H1 (cell line): ENCODE measurements at regions not wholly inside any gene's neighbourhood (a gene's known extent, or its start where the extent isn't known, plus 50 kb on each side); places are given as distances from the start of the nearest gene placed in this dataset.
A peak's percentile ranks its signal among the peaks of the same experiment; 100 is the strongest.

Experiments used
- CTCF ChIA-PET: fragments of 300-600 bp; sonication (Branson Sonifier 250); formaldehyde crosslinking; loops from one replicate; lab custom pipeline; 2021; ENCODE audit not compliant: partially characterized antibody; lab: Charles Lee
- POLR2A ChIA-PET: fragments of 300-600 bp; sonication (Branson Sonifier 250); formaldehyde crosslinking; loops from one replicate; lab custom pipeline; 2021; ENCODE audit warnings: inconsistent platforms; ENCODE audit not compliant: partially characterized antibody; lab: Charles Lee
- DNase-seq, 2 experiments: peaks; one replicate each; pipeline versions ENCODE4 v3.0.0 to v3.0.0-alpha.2; 2010 to 2022; ENCODE audit warnings: low spot score in 2 of 2, low read depth in 1 of 2, mixed read lengths in 1 of 2
- FAIRE-seq: peaks from 2 replicates; lab custom pipeline; 2011; peaks lifted over from hg19 to GRCh38; lab: Jason Lieb, UNC
- H2AFZ ChIP-seq: 2 replicates; pipeline ENCODE4 v1.8.1; 2012; ENCODE audit warnings: low read length, inconsistent platforms
- H2AK5ac ChIP-seq: 2 replicates; pipeline ENCODE4 v1.6.1; 2013; ENCODE audit warnings: low read depth, low read length
- H2BK120ac ChIP-seq: replicated peaks from 2 replicates; pipeline ENCODE3; 2013; ENCODE audit warnings: low read depth, low read length, inconsistent platforms
- H2BK12ac ChIP-seq: 2 replicates; pipeline ENCODE4 v1.6.1; 2013; ENCODE audit warnings: low read depth, low read length
- H2BK15ac ChIP-seq: 2 replicates; pipeline ENCODE4 v1.6.1; 2013; ENCODE audit warnings: low read length
- H2BK20ac ChIP-seq: 2 replicates; pipeline ENCODE4 v1.6.1; 2013; ENCODE audit warnings: low read length
- H2BK5ac ChIP-seq: 2 replicates; pipeline ENCODE4 v1.6.1; 2013; ENCODE audit warnings: low read depth, low read length
- H3K14ac ChIP-seq: 2 replicates; pipeline ENCODE4 v1.6.1; 2013; ENCODE audit warnings: inconsistent platforms; ENCODE audit not compliant: insufficient read length
- H3K18ac ChIP-seq: 2 replicates; pipeline ENCODE4 v1.6.1; 2013; ENCODE audit warnings: low read length; ENCODE audit errors: extremely low read depth
- H3K23ac ChIP-seq: 2 replicates; pipeline ENCODE4 v1.6.1; 2013; ENCODE audit warnings: inconsistent platforms; ENCODE audit not compliant: insufficient read length
- H3K23me2 ChIP-seq: 2 replicates; pipeline ENCODE4 v1.6.1; 2013; ENCODE audit warnings: low read depth, low read length
- H3K27ac ChIP-seq: 2 replicates; pipeline ENCODE4 v1.6.1; 2011; ENCODE audit warnings: low read depth, low read length, inconsistent platforms
- H3K27me3 ChIP-seq, 4 experiments: replicated peaks in 1 of 4; 1 replicate in 1 of 4; 2 replicates in 3 of 4; pipeline versions ENCODE4 v1.6.1 to v1.8.1; 2011 to 2013; ENCODE audit warnings: low read length in 3 of 4, mild to moderate bottlenecking in 3 of 4, inconsistent platforms in 2 of 4, mixed read lengths in 2 of 4, moderate library complexity in 1 of 4; ENCODE audit not compliant: control insufficient read depth in 3 of 4, insufficient read depth in 3 of 4; ENCODE audit errors: extremely low read depth in 1 of 4
- H3K36me3 ChIP-seq, 4 experiments: 2 replicates each; pipeline versions ENCODE4 v1.6.1 to v1.8.1; 2011 to 2013; ENCODE audit warnings: mild to moderate bottlenecking in 4 of 4, low read length in 3 of 4, moderate library complexity in 2 of 4, control low read depth in 1 of 4, inconsistent platforms in 1 of 4; ENCODE audit not compliant: insufficient read depth in 4 of 4, control insufficient read depth in 2 of 4
- H3K4ac ChIP-seq: replicated peaks from 2 replicates; pipeline ENCODE3; 2013; ENCODE audit warnings: low read length, low read depth, mixed read lengths, inconsistent platforms; ENCODE audit not compliant: insufficient read length
- H3K4me1 ChIP-seq, 4 experiments: replicated peaks in 1 of 4; 1 replicate in 1 of 4; 2 replicates in 3 of 4; pipeline versions ENCODE4 v1.6.1 to v1.8.1; 2011 to 2013; ENCODE audit warnings: low read length in 3 of 4, inconsistent platforms in 2 of 4, mixed read lengths in 1 of 4; ENCODE audit not compliant: insufficient read depth in 4 of 4, control insufficient read depth in 3 of 4
- H3K4me2 ChIP-seq, 2 experiments: 2 replicates each; pipeline versions ENCODE4 v1.6.1 to v1.8.1; 2011 to 2013; ENCODE audit warnings: low read depth in 2 of 2, low read length in 2 of 2, control low read depth in 1 of 2, inconsistent platforms in 1 of 2, mild to moderate bottlenecking in 1 of 2; ENCODE audit not compliant: insufficient read depth in 1 of 2
- H3K4me3 ChIP-seq, 4 experiments: fragments of 200-600, 300-600 bp in 1 of 4; sonication (generic), shearing (Covaris generic), sonication (Bioruptor Twin) in 1 of 4; 2 replicates each; pipeline versions ENCODE4 v1.5.1 to v1.8.1; 2011 to 2016; ENCODE audit warnings: low read length in 4 of 4, low read depth in 3 of 4, control low read depth in 2 of 4, inconsistent platforms in 2 of 4, mild to moderate bottlenecking in 2 of 4, mixed read lengths in 1 of 4, moderate library complexity in 1 of 4; ENCODE audit not compliant: insufficient read depth in 2 of 4; ENCODE audit errors: extremely low read depth in 1 of 4
- H3K56ac ChIP-seq: replicated peaks from 2 replicates; pipeline ENCODE3; 2013; ENCODE audit warnings: low read depth, mild to moderate bottlenecking, mixed read lengths, low read length, inconsistent platforms; ENCODE audit not compliant: insufficient read length
- H3K79me1 ChIP-seq: 2 replicates; pipeline ENCODE4 v1.6.1; 2013; ENCODE audit warnings: low read depth, low read length, control low read depth
- H3K79me2 ChIP-seq, 2 experiments: 2 replicates each; pipeline versions ENCODE4 v1.6.1 to v1.8.1; 2012 to 2013; ENCODE audit warnings: low read length in 2 of 2, mild to moderate bottlenecking in 2 of 2, inconsistent platforms in 1 of 2; ENCODE audit not compliant: insufficient read depth in 2 of 2, control insufficient read depth in 1 of 2
- H3K9ac ChIP-seq, 4 experiments: replicated peaks in 1 of 4; 1 replicate in 1 of 4; 2 replicates in 3 of 4; pipeline versions ENCODE4 v1.6.1 to v1.8.1; 2011 to 2013; ENCODE audit warnings: low read depth in 3 of 4, low read length in 3 of 4, control low read depth in 2 of 4, mild to moderate bottlenecking in 2 of 4, moderate library complexity in 2 of 4, inconsistent platforms in 1 of 4; ENCODE audit errors: extremely low read depth in 1 of 4
- H3K9me3 ChIP-seq, 2 experiments: 2 replicates each; pipeline versions ENCODE4 v1.6.1 to v1.8.1; 2012 to 2013; ENCODE audit warnings: mild to moderate bottlenecking in 2 of 2, moderate library complexity in 2 of 2, control low read depth in 1 of 2, inconsistent platforms in 1 of 2, low read depth in 1 of 2, low read length in 1 of 2, mixed read lengths in 1 of 2; ENCODE audit not compliant: insufficient read depth in 2 of 2
- H4K20me1 ChIP-seq, 2 experiments: replicated peaks in 1 of 2; 2 replicates each; pipeline versions ENCODE3 to v1.8.1; 2011 to 2013; ENCODE audit warnings: inconsistent platforms in 2 of 2, low read length in 2 of 2, mild to moderate bottlenecking in 1 of 2; ENCODE audit not compliant: insufficient read depth in 2 of 2, control insufficient read depth in 1 of 2
- H4K5ac ChIP-seq: 2 replicates; pipeline ENCODE4 v1.6.1; 2013; ENCODE audit warnings: low read length, low read depth, mixed read lengths, inconsistent platforms; ENCODE audit not compliant: insufficient read length
- H4K8ac ChIP-seq: 2 replicates; pipeline ENCODE4 v1.8.0; 2013; ENCODE audit warnings: mild to moderate bottlenecking, moderate library complexity, low read length, inconsistent platforms; ENCODE audit not compliant: insufficient read depth; ENCODE audit errors: extremely low read depth
- H4K91ac ChIP-seq: replicated peaks from 2 replicates; pipeline ENCODE3; 2013; ENCODE audit warnings: low read length, mixed read lengths, inconsistent platforms; ENCODE audit not compliant: insufficient read length
- CEBPB ChIP-seq: IDR thresholded peaks from 2 replicates; pipeline ENCODE4 v1.6.1; 2012; ENCODE audit warnings: low read depth, low read length
- CREB1 ChIP-seq: IDR thresholded peaks from 2 replicates; pipeline ENCODE4 v1.6.1; 2012; ENCODE audit warnings: inconsistent platforms
- CTCF ChIP-seq, 3 experiments: IDR thresholded peaks; 1 replicate in 2 of 3; 2 replicates in 1 of 3; pipeline versions ENCODE4 v1.5.1 to v1.6.1; 2011; ENCODE audit warnings: low read length in 3 of 3, mild to moderate bottlenecking in 3 of 3, inconsistent platforms in 2 of 3, low read depth in 1 of 3, moderate library complexity in 1 of 3; ENCODE audit not compliant: insufficient read depth in 1 of 3; ENCODE audit errors: control extremely low read depth in 1 of 3
- EGR1 ChIP-seq: IDR thresholded peaks from 2 replicates; pipeline ENCODE4 v1.6.1; 2011; ENCODE audit warnings: low read depth, low read length, borderline replicate concordance
- JUND ChIP-seq: IDR thresholded peaks from 2 replicates; pipeline ENCODE4 v1.6.1; 2011; ENCODE audit warnings: mild to moderate bottlenecking, improper control_type of control experiment, low read length
- SIX5 ChIP-seq: IDR thresholded peaks from 2 replicates; pipeline ENCODE4 v1.6.1; 2011; ENCODE audit warnings: mild to moderate bottlenecking, low read depth, low read length
- TBP ChIP-seq: IDR thresholded peaks from 2 replicates; pipeline ENCODE4 v1.6.1; 2011; ENCODE audit warnings: low read depth, low read length, improper control_type of control experiment
- USF2 ChIP-seq: IDR thresholded peaks from 2 replicates; pipeline ENCODE4 v1.6.1; 2011; ENCODE audit warnings: low read length, improper control_type of control experiment
- WGBS, 2 experiments: shearing (Covaris generic) in 1 of 2; methylation state at CpG; one replicate each; pipeline versions ENCODE4 v1.1.6 to v1.1.7; 2013 to 2015; ENCODE audit warnings: low lambda C conversion rate in 2 of 2, mixed read lengths in 2 of 2, inconsistent platforms in 1 of 2, low coverage in 1 of 2, missing lambda C conversion rate in 1 of 2; ENCODE audit not compliant: insufficient replicate concordance in 2 of 2, insufficient coverage in 1 of 2, insufficient read length in 1 of 2; ENCODE audit errors: extremely low coverage in 1 of 2, missing lambda C conversion rate in 1 of 2; 5-methylcytosine and 5-hydroxymethylcytosine counted together

DNA sequence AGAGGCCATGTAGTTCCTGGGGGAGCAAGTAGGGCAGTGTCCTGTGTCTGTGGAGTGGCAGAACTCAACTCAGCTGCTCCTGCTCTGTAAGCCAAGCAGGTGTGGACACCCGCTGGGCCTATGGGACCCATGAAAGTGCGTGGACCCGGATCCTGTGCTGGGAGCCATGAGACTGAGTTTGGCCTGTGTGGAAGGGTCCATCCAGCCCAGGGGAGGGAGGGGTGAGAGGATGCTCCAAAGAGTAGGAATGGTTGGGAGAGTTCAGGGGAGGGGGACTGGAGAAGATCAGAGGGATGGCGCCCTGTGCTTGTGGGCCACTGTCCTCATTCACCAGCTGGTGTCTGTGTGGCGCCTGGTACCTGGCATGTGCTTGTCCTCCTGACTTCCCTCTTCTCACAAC lies 226.4 kb upstream of the HS6ST1 start:
- no peak for FAIRE-seq
- CTCF ChIA-PET: no interaction called here
- TF ChIP-seq JUND (no peak), CEBPB (no peak), SIX5 (no peak), CREB1 (no peak), EGR1 (no peak), USF2 (no peak), CTCF (IDR thresholded peaks at IDR 0.05; ENCODE audit: control extremely low read depth in 1 of 3, insufficient read depth in 1 of 3, low read depth in 1 of 3, low read length in 3 of 3) (no peak), TBP (no peak)

More for the DNA sequence above, 226.4 kb upstream of the HS6ST1 start:
- no peak overlapping the region for H4K8ac ChIP-seq
- no peaks in the 10 kb centered on the region for H3K9me3 ChIP-seq
- no peak overlapping the region for H3K27ac ChIP-seq
- DNase-seq: no peak
- no peak overlapping the region for H3K4me2 ChIP-seq
- no peak overlapping the region for H3K4ac ChIP-seq
- H3K4me1 ChIP-seq: peaks cover 0 to 11% (median 2%) of the 10 kb centered on the region in 4 experiments; a peak in 3 of 7 replicates
- no peak overlapping the region for H2BK120ac ChIP-seq
- no peak overlapping the region for H3K56ac ChIP-seq
- H3K23ac ChIP-seq: no peak overlapping the region
- no peak overlapping the region for H4K5ac ChIP-seq
- 89% methylated on average over 4 of the region's 5 CpGs; no CpG with 5 or more reads in 1 of the 2 experiments for WGBS, 2 experiments
- H2BK15ac ChIP-seq: peak overlapping the region; percentile 53; the same call in 1 of the 2 replicates
- no peaks in the 10 kb centered on the region for H3K79me1 ChIP-seq
- H2BK12ac ChIP-seq: 0 out of 2 replicates have a peak overlapping the region, but pooled peaks have one; percentile 27
- H3K27me3 ChIP-seq: no peaks in the 10 kb centered on the region
- no peak overlapping the region; the same call in 1 of the 2 replicates for H2BK5ac ChIP-seq
- POLR2A ChIA-PET: no interaction called here
- H2AFZ ChIP-seq: no peak overlapping the region
- H3K14ac ChIP-seq: no peak overlapping the region
- H3K36me3 ChIP-seq: no peaks in the 10 kb centered on the region
- no peaks in the 10 kb centered on the region for H3K79me2 ChIP-seq
- H3K18ac ChIP-seq: no peak overlapping the region; the same call in none of the 2 replicates
- no peak overlapping the region for H3K4me3 ChIP-seq
- H3K23me2 ChIP-seq: peaks cover 12% of the 10 kb centered on the region; the same call in 1 of the 2 replicates
- no peak overlapping the region for H3K9ac ChIP-seq
- 0 out of 2 replicates have a peak overlapping the region, but pooled peaks have one; percentile 53 for H2AK5ac ChIP-seq
- H4K20me1 ChIP-seq: peaks cover 0 to 3% of the 10 kb centered on the region in 2 experiments
- peak overlapping the region; percentile 15 for H4K91ac ChIP-seq
- H2BK20ac ChIP-seq: no peak overlapping the region
